VCaP (cell line): ENCODE measurements at regions not wholly inside any gene's neighbourhood (a gene's known extent, or its start where the extent isn't known, plus 50 kb on each side); places are given as distances from the start of the nearest gene placed in this dataset.

Experiments used
- H3K27ac ChIP-seq: fragments of 450-650 bp; 2 replicates; pipeline ENCODE4 v1.5.1; 2017
- TF ChIP-seq, protein P1 (sequence below): fragments of 450-650 bp; conservative IDR thresholded peaks from 2 replicates; pipeline ENCODE4 v1.5.1; 2017; ENCODE audit warnings: mild to moderate bottlenecking, moderate library complexity

GRCh38 chr1:89459081-89459480, 65.5 kb upstream of the LRRC8B start:
- TF ChIP-seq, protein P1, sequence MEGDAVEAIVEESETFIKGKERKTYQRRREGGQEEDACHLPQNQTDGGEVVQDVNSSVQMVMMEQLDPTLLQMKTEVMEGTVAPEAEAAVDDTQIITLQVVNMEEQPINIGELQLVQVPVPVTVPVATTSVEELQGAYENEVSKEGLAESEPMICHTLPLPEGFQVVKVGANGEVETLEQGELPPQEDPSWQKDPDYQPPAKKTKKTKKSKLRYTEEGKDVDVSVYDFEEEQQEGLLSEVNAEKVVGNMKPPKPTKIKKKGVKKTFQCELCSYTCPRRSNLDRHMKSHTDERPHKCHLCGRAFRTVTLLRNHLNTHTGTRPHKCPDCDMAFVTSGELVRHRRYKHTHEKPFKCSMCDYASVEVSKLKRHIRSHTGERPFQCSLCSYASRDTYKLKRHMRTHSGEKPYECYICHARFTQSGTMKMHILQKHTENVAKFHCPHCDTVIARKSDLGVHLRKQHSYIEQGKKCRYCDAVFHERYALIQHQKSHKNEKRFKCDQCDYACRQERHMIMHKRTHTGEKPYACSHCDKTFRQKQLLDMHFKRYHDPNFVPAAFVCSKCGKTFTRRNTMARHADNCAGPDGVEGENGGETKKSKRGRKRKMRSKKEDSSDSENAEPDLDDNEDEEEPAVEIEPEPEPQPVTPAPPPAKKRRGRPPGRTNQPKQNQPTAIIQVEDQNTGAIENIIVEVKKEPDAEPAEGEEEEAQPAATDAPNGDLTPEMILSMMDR, result no peak
- H3K27ac ChIP-seq, result no peak overlapping the region

GRCh38 chr1:89460325-89460724, 64.3 kb upstream of the LRRC8B start:
- no peak overlapping the region for H3K27ac ChIP-seq
- TF ChIP-seq, protein P1, result no peak

- TF ChIP-seq, protein P1, result no peak
- no peak overlapping the region for H3K27ac ChIP-seq
Observed at GRCh38 chr1:89462250-89462649, 62.4 kb upstream of the LRRC8B start.

DNA sequence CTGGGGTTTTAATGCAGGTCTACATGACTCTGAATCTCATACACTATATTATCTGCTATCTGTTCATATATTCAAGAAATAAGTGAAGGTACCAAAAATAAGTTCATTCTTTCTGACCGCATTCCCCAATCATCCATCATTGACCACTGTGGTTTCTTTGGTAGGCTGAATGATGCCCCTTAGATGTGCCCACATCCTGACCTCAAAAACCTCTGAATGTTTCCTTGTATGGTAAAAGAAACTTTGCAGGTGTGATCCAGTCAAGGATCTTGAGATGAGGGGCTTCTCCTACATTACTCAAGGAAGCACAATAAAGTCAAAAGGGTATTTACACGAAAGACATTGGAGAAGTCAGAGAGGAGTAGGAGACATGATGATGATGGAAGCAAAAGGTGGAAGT, 60.6 kb upstream of the LRRC8B start:
- H3K27ac ChIP-seq, result no peak overlapping the region
- TF ChIP-seq, protein P1, result no peak

DNA sequence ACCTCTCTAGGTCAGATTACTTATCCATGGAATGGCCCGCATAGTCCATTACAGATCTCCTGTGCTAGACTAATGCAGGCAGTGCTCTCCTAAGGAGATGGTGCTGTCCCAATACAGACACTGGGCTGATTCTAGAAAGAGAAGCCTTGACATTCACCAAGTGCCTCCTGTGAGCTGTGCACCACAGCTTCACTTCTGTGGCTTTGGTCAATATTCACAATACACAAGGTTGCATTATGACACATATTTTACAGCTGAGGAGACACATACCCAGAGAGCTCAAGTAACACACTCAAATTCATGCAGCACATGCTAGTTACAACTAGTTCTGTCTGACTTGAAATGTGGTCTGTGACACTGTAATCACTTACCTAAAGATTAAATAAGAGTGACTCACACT, 59.4 kb upstream of the LRRC8B start:
- TF ChIP-seq, protein P1, result no peak
- H3K27ac ChIP-seq, result no peak overlapping the region

DNA sequence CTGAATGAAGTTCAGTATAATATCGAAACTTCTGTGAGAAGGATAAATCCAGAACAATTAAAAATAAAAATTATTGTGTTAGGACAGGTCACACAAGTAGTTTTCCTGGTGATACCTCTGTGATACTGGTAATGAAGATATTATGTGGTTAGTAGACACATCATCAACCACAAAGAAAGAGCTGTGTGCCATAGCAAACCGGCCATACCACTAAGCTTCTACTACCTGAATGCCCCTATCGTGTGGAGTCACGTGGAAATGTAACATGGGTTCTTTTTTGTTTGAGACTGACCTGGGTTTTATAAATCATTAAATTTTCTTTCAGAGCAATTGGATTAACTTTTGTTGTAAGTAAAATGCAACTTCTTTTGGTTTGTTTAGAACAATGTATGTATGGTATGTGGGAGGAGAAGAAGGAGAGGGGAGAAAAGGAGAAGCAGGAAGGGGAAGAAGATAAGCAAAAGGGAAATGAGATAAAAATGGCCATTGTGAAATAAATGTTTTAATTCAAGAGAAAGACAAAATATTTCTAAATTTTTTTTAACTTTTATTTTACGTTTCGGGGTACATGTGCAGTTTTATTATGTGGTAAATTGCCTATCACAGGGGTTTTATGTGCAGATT, 58.2 kb upstream of the LRRC8B start:
- TF ChIP-seq, protein P1, result no peak
- H3K27ac ChIP-seq, result no peak overlapping the region

- TF ChIP-seq, protein P1, result no peak
- H3K27ac ChIP-seq, result no peak overlapping the region
Observed at GRCh38 chr1:89472253-89472652, 52.4 kb upstream of the LRRC8B start.
